HepG2 (cell line): ENCODE measurements at regions not wholly inside any gene's neighbourhood (a gene's known extent, or its start where the extent isn't known, plus 50 kb on each side); places are given as distances from the start of the nearest gene placed in this dataset.

Experiments
- ATAC-seq: fragments of 200-7000 bp; cut with Tn5 transposase; 3 replicates; pipeline ENCODE4 v1.9.1; 2020; ENCODE audit warnings: mild to moderate bottlenecking, moderate library complexity
- BruUV-seq: library from RNA; stranded (reverse); fragments of 400-500 nt; replicated peaks from 2 replicates; lab custom pipeline; 2021; lab: Mats Ljungman, UMichigan
- CTCF ChIA-PET: fragments of 300-600 bp; formaldehyde crosslinking; extraction: SDS; loops from one replicate; lab custom pipeline; 2021; ENCODE audit warnings: low total read pairs, inconsistent platforms, low intra/inter-chr PET ratio; lab: Yijun Ruan, JAX
- POLR2A ChIA-PET: fragments of 350-600 bp; sonication (Branson Sonifier 250); formaldehyde crosslinking; loops from one replicate; lab custom pipeline; 2020; ENCODE audit warnings: antibody characterized with exemption, inconsistent platforms; lab: Yijun Ruan, JAX
- DNase-seq: peaks from one replicate; pipeline ENCODE4 v3.0.0-alpha.2; 2015; ENCODE audit warnings: low spot score
- FAIRE-seq: peaks from 3 replicates; lab custom pipeline; 2011; peaks lifted over from hg19 to GRCh38; lab: Jason Lieb, UNC
- H2AFZ ChIP-seq: one replicate; pipeline ENCODE4 v1.6.1; 2011; ENCODE audit warnings: low read length, inconsistent platforms
- H3K27ac ChIP-seq: fragments of 300-600 bp; 3 replicates; pipeline ENCODE4 v1.8.0; 2011; ENCODE audit warnings: mixed run types, mild to moderate bottlenecking, mixed read lengths, low read length, inconsistent platforms; ENCODE audit not compliant: insufficient read depth; ENCODE audit errors: extremely low read length
- H3K27me3 ChIP-seq, 2 experiments: fragments of 200-600 bp in 1 of 2; 2 replicates in 1 of 2; 3 replicates in 1 of 2; pipeline versions ENCODE4 v1.6.0 to v1.8.0; 2011; ENCODE audit warnings: low read length in 2 of 2, mild to moderate bottlenecking in 2 of 2, moderate library complexity in 2 of 2, inconsistent platforms in 1 of 2; ENCODE audit not compliant: insufficient read depth in 2 of 2, control insufficient read depth in 1 of 2
- H3K36me3 ChIP-seq, 2 experiments: fragments of 200-600 bp in 1 of 2; replicated peaks in 1 of 2; 2 replicates in 1 of 2; 3 replicates in 1 of 2; pipeline versions ENCODE4 v1.5.1 to v1.8.0; 2011; ENCODE audit warnings: low read length in 2 of 2, inconsistent platforms in 1 of 2; ENCODE audit not compliant: insufficient read depth in 2 of 2, control insufficient read depth in 1 of 2
- H3K4me1 ChIP-seq: 2 replicates; pipeline ENCODE4 v1.5.1; 2012; ENCODE audit warnings: low read length, inconsistent platforms; ENCODE audit not compliant: insufficient read depth
- H3K4me2 ChIP-seq: 2 replicates; pipeline ENCODE4 v1.6.0; 2011; ENCODE audit warnings: low read depth, low read length, inconsistent platforms
- H3K4me3 ChIP-seq, 3 experiments: fragments of 200-600 bp in 1 of 3; sonication (generic), shearing (Covaris generic) in 1 of 3; replicated peaks in 1 of 3; 2 replicates each; pipeline ENCODE4 v1.5.1; 2011 to 2016; ENCODE audit warnings: low read length in 3 of 3, inconsistent platforms in 2 of 3, low read depth in 2 of 3, mild to moderate bottlenecking in 2 of 3, control low read depth in 1 of 3, mixed read lengths in 1 of 3; ENCODE audit not compliant: insufficient read depth in 1 of 3
- H3K79me2 ChIP-seq: one replicate; pipeline ENCODE4 v1.6.1; 2011; ENCODE audit warnings: low read length, inconsistent platforms; ENCODE audit not compliant: insufficient read depth
- H3K9ac ChIP-seq: 2 replicates; pipeline ENCODE4 v1.6.0; 2011; ENCODE audit warnings: mild to moderate bottlenecking, low read depth, low read length, inconsistent platforms; ENCODE audit not compliant: insufficient read depth
- H3K9me3 ChIP-seq: 2 replicates; pipeline ENCODE4 v1.5.1; 2012; ENCODE audit warnings: mild to moderate bottlenecking, low read length
- H4K20me1 ChIP-seq: 2 replicates; pipeline ENCODE4 v1.6.0; 2011; ENCODE audit warnings: inconsistent platforms, mild to moderate bottlenecking, low read length, moderate library complexity; ENCODE audit not compliant: insufficient read depth
- GFI1 ChIP-seq: sonication (generic); formaldehyde crosslinking; IDR thresholded peaks from 2 replicates; pipeline ENCODE4 v1.5.0; 2020; ENCODE audit warnings: missing genetic modification reagents, mild to moderate bottlenecking, borderline replicate concordance
- HDAC6 ChIP-seq: fragments of 200-600 bp; sonication (generic); IDR thresholded peaks from 2 replicates; pipeline ENCODE4 v1.7.0; 2017; ENCODE audit warnings: mild to moderate bottlenecking, antibody characterized with exemption, low read length, low read depth
- KDM4B ChIP-seq: sonication (generic); formaldehyde crosslinking; IDR thresholded peaks from 2 replicates; pipeline ENCODE4 v1.4.0; 2020; ENCODE audit warnings: missing genetic modification reagents
- KLF11 ChIP-seq: IDR thresholded peaks from 2 replicates; pipeline ENCODE4 v1.6.1; 2016; ENCODE audit warnings: missing compliant biosample characterization
- SMARCE1 ChIP-seq: fragments of 450-650 bp; IDR thresholded peaks from 2 replicates; pipeline ENCODE4 v1.6.1; 2017; ENCODE audit warnings: borderline replicate concordance
- TOE1 ChIP-seq: sonication (generic); formaldehyde crosslinking; IDR thresholded peaks from 2 replicates; pipeline ENCODE4 v1.4.0; 2020; ENCODE audit warnings: mild to moderate bottlenecking, missing genetic modification reagents
- ZIK1 ChIP-seq: sonication (generic); formaldehyde crosslinking; IDR thresholded peaks from 2 replicates; pipeline ENCODE4 v1.5.0; 2020; ENCODE audit warnings: mild to moderate bottlenecking, low read depth, missing genetic modification reagents, borderline replicate concordance
- ZNF629 ChIP-seq: sonication (generic); formaldehyde crosslinking; conservative IDR thresholded peaks from 2 replicates; pipeline ENCODE4 v1.5.0; 2020; ENCODE audit warnings: missing genetic modification reagents
- ZSCAN12 ChIP-seq: sonication (generic); formaldehyde crosslinking; IDR thresholded peaks from 2 replicates; pipeline ENCODE4 v1.9.0; 2021; ENCODE audit warnings: mild to moderate bottlenecking, missing genetic modification reagents
- WGBS: methylation state at CpG from one replicate; pipeline ENCODE4 v1.1.6; 2017; ENCODE audit warnings: low lambda C conversion rate; 5-methylcytosine and 5-hydroxymethylcytosine counted together
- in situ Hi-C: cut with HindIII; loops from 2 replicates; pipeline ENCODE4 v1.10.0; 2017; ENCODE audit warnings: low pct_unique_long_range_greater_than_20kb; ENCODE audit not compliant: extremely low pct_ligation_motif_present
- intact Hi-C: fragments of 100-400 bp; cut with micrococcal nuclease; formaldehyde crosslinking; loops from one replicate; pipeline ENCODE4 v1.10.0; 2022; ENCODE audit not compliant: unreplicated experiment
- TF ChIP-seq, protein P1 (sequence below): sonication (generic); formaldehyde crosslinking; conservative IDR thresholded peaks from 2 replicates; pipeline ENCODE4 v1.8.0; 2022; ENCODE audit warnings: low read depth, missing genetic modification reagents
- TF ChIP-seq, protein P2 (sequence below): sonication (generic); formaldehyde crosslinking; IDR thresholded peaks from 2 replicates; pipeline ENCODE4 v1.4.0; 2020; ENCODE audit warnings: mild to moderate bottlenecking, missing genetic modification reagents
- TF ChIP-seq, protein P3 (sequence below): sonication (generic); formaldehyde crosslinking; IDR thresholded peaks from 2 replicates; pipeline ENCODE4 v1.5.1; 2020; ENCODE audit warnings: mild to moderate bottlenecking, missing genetic modification reagents, borderline replicate concordance
- TF ChIP-seq, protein P4 (sequence below): IDR thresholded peaks from 2 replicates; pipeline ENCODE4 v1.6.1; 2016; ENCODE audit warnings: low read depth, borderline replicate concordance

DNA sequence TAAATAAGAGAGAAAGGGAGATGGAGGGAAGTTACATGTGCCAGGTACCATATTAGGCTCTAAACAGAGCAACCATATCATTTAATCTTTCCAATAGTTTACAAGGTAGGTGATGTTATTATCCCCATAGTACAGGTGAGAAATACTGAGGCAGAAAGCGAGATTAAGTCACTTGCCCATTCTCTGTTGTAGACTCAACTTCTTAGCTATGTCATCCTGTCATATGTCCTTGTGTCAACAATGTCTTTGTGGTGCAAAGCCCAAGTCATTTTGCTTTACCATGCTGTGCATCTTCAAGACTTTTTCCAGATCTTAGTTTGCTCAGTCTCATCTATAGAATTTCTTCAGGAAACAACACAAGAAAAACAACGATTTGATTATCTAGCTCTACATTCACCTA is 205.0 kb upstream of the E2F8 start:
- H3K9ac ChIP-seq = no peak overlapping the region
- 0% methylated on average over 2 of the region's 2 CpGs for WGBS
- intact Hi-C loops = no loop called here
- no peak overlapping the region for H3K4me2 ChIP-seq
- H3K79me2 ChIP-seq = no peaks in the 10 kb centered on the region
- ATAC-seq (no peak), FAIRE-seq (no peak), DNase-seq (no peak)
- H3K36me3 ChIP-seq = no peaks in the 10 kb centered on the region
- no peak for TF ChIP-seq ZIK1
- TF ChIP-seq ZNF629 (CRISPR knock-in tag) = no peak
- TF ChIP-seq, protein P1, sequence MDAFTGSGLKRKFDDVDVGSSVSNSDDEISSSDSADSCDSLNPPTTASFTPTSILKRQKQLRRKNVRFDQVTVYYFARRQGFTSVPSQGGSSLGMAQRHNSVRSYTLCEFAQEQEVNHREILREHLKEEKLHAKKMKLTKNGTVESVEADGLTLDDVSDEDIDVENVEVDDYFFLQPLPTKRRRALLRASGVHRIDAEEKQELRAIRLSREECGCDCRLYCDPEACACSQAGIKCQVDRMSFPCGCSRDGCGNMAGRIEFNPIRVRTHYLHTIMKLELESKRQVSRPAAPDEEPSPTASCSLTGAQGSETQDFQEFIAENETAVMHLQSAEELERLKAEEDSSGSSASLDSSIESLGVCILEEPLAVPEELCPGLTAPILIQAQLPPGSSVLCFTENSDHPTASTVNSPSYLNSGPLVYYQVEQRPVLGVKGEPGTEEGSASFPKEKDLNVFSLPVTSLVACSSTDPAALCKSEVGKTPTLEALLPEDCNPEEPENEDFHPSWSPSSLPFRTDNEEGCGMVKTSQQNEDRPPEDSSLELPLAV (CRISPR knock-in tag) = no peak
- TF ChIP-seq HDAC6 = no peak
- TF ChIP-seq, protein P2, sequence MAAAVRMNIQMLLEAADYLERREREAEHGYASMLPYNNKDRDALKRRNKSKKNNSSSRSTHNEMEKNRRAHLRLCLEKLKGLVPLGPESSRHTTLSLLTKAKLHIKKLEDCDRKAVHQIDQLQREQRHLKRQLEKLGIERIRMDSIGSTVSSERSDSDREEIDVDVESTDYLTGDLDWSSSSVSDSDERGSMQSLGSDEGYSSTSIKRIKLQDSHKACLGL = no peak
- CTCF ChIA-PET = no interaction called here
- POLR2A ChIA-PET = no interaction called here
- H3K27me3 ChIP-seq = no peaks in the 10 kb centered on the region
- H2AFZ ChIP-seq = no peak overlapping the region
- H3K27ac ChIP-seq = no peak overlapping the region
- H3K9me3 ChIP-seq = no peaks in the 10 kb centered on the region
- no peak overlapping the region for H3K4me3 ChIP-seq
- in situ Hi-C loops = no loop called here
- H3K4me1 ChIP-seq = no peaks in the 10 kb centered on the region
- H4K20me1 ChIP-seq = no peaks in the 10 kb centered on the region
- no TSS peak for BruUV-seq

DNA sequence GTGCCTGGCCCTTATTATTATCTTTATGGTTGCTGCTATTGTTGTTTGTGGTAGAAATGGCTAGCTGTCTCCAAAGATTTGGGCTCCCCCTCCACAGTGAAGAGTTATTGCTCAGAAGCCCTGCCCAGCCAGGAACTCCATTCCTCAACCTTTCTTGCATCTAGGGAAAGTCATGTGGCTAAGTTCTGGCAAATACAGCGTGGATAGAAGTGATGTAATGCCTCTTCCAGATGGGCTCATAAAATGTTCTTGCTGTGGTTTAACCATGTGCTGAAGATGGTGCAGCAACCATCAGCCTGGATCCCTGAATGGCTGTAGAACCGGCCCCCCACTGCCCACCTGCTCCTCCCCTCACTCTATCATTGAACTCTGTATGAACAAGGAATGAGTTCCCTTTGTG is 203.5 kb upstream of the E2F8 start:
- H3K4me1 ChIP-seq = no peaks in the 10 kb centered on the region
- CTCF ChIA-PET = no interaction called here
- H3K36me3 ChIP-seq = no peaks in the 10 kb centered on the region
- no peaks in the 10 kb centered on the region for H4K20me1 ChIP-seq
- WGBS = 5% methylated on average over 2 of the region's 2 CpGs
- no peak overlapping the region for H3K9ac ChIP-seq
- POLR2A ChIA-PET = no interaction called here
- intact Hi-C loops = no loop called here
- no peak for ATAC-seq
- DNase-seq = no peak
- H3K9me3 ChIP-seq = no peaks in the 10 kb centered on the region
- no peaks in the 10 kb centered on the region for H3K27me3 ChIP-seq
- H3K4me2 ChIP-seq = no peak overlapping the region
- H3K27ac ChIP-seq = no peak overlapping the region
- no peaks in the 10 kb centered on the region for H3K79me2 ChIP-seq
- no peak overlapping the region for H2AFZ ChIP-seq
- FAIRE-seq = no peak
- in situ Hi-C loops = no loop called here
- no TSS peak for BruUV-seq
- no peak overlapping the region for H3K4me3 ChIP-seq
- TF ChIP-seq TOE1 (no peak), KDM4B (CRISPR knock-in tag) (no peak), KLF11 (CRISPR knock-in tag) (no peak), ZSCAN12 (CRISPR knock-in tag) (no peak), GFI1 (CRISPR knock-in tag) (no peak), SMARCE1 (no peak)
- TF ChIP-seq, protein P3, sequence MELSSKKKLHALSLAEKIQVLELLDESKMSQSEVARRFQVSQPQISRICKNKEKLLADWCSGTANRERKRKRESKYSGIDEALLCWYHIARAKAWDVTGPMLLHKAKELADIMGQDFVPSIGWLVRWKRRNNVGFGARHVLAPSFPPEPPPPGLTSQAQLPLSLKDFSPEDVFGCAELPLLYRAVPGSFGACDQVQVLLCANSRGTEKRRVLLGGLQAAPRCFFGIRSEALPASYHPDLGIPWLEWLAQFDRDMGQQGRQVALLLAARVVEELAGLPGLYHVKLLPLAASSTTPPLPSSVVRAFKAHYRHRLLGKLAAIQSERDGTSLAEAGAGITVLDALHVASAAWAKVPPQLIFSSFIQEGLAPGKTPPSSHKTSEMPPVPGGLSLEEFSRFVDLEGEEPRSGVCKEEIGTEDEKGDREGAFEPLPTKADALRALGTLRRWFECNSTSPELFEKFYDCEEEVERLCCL = no peak
- TF ChIP-seq, protein P4, sequence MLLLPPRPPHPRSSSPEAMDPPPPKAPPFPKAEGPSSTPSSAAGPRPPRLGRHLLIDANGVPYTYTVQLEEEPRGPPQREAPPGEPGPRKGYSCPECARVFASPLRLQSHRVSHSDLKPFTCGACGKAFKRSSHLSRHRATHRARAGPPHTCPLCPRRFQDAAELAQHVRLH (CRISPR knock-in tag) = no peak
